ENCODE measurements at regions not wholly inside any gene's neighbourhood (a gene's known extent, or its start where the extent isn't known, plus 50 kb on each side); places are given as distances from the start of the nearest gene placed in this dataset.

DNA sequence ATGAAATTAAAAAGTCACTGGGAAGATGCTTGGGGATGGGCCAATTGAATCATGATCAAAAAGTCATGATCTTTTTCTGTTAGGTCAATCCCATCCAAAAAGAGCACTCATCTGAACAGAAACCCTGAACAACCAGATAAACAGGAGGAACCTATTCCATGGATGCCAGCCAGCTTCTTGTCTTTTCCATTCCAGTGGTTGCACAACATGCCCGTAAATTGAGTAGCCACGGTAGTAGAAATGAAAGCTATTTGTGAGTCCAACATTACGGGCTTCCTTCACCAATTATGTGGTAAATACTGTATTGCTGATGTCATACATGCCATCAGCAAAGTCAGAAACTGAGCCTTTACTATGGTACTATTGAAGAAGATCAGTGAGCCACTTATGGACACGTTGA, 982.4 kb upstream of the HS3ST1 start:
- TF ChIP-seq CTCF (conservative IDR thresholded peaks at IDR 0.05), result no peak
- no peaks in the 10 kb centered on the region for H3K4me1 Mint-ChIP-seq (ENCODE audit: unreplicated experiment)
- no peak for DNase-seq (ENCODE audit: extremely low spot score, unreplicated experiment)
- no peak overlapping the region for H3K4me3 Mint-ChIP-seq
- no peak overlapping the region for H3K27ac Mint-ChIP-seq
- H3K9me3 Mint-ChIP-seq, result no peaks in the 10 kb centered on the region
- peaks cover 3% of the 10 kb centered on the region for H3K27me3 Mint-ChIP-seq
- H3K36me3 Mint-ChIP-seq, result no peaks in the 10 kb centered on the region

DNA sequence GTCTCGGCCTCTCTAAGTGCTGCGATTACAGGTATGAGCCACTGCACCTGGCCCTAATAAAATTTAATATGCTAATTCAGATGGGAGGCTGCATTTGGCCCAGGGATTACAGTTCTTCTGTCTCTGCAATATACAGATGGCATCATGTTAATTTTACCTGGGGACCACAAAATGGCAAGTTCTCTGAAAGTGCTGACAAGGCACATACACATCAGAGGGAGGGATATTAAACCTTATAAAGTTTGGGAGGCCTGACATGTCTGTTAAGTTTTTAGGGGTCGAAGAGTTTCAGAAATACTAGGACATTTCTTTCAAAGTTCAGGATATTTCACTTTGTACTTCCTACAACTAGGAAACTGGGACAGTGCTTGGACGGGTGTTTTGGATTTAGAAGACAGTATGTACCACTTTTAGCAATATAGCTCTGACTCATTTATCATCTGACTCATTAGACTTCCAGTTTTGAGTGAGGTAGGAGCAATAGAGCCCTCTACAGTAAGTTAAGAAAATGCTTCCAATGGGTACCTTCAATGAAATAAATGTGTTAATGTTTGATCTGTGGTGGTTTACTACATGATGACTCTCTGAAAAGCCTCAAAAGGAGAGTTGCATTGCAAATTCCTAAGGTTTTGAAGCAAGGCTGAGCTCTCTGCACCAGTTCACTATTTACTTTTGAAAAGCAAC, 981.0 kb upstream of the HS3ST1 start:
- no peak for TF ChIP-seq CTCF (conservative IDR thresholded peaks at IDR 0.05)
- DNase-seq (ENCODE audit: extremely low spot score, unreplicated experiment), result no peak
- Mint-ChIP-seq H3K4me1 (ENCODE audit: unreplicated experiment) (no peaks in the 10 kb centered on the region), H3K36me3 (no peaks in the 10 kb centered on the region), H3K4me3 (no peak overlapping the region), H3K27ac (no peak overlapping the region), H3K27me3 (peaks cover 3% of the 10 kb centered on the region), H3K9me3 (no peaks in the 10 kb centered on the region)

- Mint-ChIP-seq H3K4me3 (no peak overlapping the region), H3K27ac (no peak overlapping the region), H3K4me1 (ENCODE audit: unreplicated experiment) (no peaks in the 10 kb centered on the region), H3K36me3 (no peaks in the 10 kb centered on the region), H3K9me3 (no peaks in the 10 kb centered on the region), H3K27me3 (no peaks in the 10 kb centered on the region)
- no peak for DNase-seq (ENCODE audit: extremely low spot score, unreplicated experiment)
- TF ChIP-seq CTCF (conservative IDR thresholded peaks at IDR 0.05), result no peak
Observed at GRCh38 chr4:12408364-12408763, 979.7 kb upstream of the HS3ST1 start.

DNA sequence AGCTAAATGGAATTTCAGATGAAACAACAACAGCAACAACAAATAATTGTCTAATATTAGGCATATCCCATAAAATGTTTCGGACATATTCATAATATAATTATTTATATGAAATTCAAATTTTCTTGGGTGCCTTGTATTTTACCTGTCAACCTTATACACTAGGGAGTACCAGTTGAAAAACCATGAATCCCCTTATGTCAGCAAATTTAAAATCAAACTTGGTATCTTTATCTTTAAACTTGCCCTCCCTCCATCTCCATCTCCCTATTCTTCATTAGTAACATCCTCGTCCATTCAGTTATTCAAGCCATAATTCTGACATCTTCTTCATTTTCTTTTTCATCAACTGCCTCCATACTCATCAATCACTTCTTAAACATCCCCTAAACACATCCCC, 974.5 kb upstream of the HS3ST1 start:
- DNase-seq (ENCODE audit: extremely low spot score, unreplicated experiment), result no peak
- Mint-ChIP-seq H3K4me3 (no peak overlapping the region), H3K27me3 (no peaks in the 10 kb centered on the region), H3K9me3 (no peaks in the 10 kb centered on the region), H3K4me1 (ENCODE audit: unreplicated experiment) (no peaks in the 10 kb centered on the region), H3K36me3 (no peaks in the 10 kb centered on the region), H3K27ac (no peak overlapping the region)
- no peak for TF ChIP-seq CTCF (conservative IDR thresholded peaks at IDR 0.05)

GRCh38 chr4:12399781-12400180, 971.1 kb upstream of the HS3ST1 start:
- TF ChIP-seq CTCF (conservative IDR thresholded peaks at IDR 0.05), result no peak
- no peaks in the 10 kb centered on the region for H3K27me3 Mint-ChIP-seq
- H3K36me3 Mint-ChIP-seq, result no peaks in the 10 kb centered on the region
- H3K27ac Mint-ChIP-seq, result no peak overlapping the region
- DNase-seq (ENCODE audit: extremely low spot score, unreplicated experiment), result no peak
- H3K4me1 Mint-ChIP-seq (ENCODE audit: unreplicated experiment), result no peaks in the 10 kb centered on the region
- no peaks in the 10 kb centered on the region for H3K9me3 Mint-ChIP-seq
- H3K4me3 Mint-ChIP-seq, result no peak overlapping the region

Measured in type B pancreatic cell (in vitro differentiated cells).